ENCODE measurements at regions not wholly inside any gene's neighbourhood (a gene's known extent, or its start where the extent isn't known, plus 50 kb on each side); places are given as distances from the start of the nearest gene placed in this dataset.

DNA sequence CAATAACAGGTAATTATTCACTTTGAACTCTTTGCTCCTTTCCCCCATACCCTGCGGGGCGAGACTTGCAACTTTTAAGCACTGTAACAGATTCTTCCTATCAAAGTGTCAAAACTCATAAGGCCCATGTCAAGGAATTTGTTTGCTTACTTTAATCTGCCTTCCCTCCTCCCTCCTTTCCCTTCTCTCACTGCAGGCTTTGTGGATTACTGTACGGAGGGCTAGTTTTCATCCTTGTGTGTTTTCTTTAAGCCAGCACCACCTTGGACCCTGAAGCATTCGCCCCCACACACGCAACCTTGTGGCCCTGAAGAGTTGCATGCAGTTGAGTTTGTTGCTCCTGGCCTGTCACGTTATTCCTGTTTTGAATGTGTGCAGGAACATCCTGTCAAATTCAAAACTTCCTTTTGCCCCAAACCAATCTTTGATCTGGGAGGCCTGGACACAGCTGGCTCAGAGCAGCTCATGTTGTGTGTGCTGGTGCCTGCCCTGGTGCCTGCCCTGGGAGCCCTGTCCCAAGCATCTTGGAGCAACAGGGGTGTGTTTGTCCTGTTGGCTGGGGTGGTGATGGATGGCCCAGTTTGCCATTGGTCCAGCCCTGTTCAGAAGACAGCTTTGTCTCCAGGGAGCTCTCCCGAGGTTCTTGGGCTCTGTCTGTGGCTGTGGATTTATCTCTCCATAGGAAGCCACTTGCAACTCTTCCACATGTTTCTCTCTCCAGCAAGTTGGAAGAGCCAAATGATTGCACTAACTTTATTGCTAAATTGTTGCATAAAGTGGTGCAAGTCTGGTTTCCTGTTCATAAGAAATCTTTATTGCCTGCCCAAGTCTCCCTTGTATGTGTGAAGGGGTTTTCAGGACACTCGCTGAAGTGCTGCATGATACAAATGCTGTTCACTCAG lies 199.6 kb downstream of the VAPA start:
- H3K4me3 Mint-ChIP-seq (ENCODE audit: low read depth), result no peak overlapping the region
- no peaks in the 10 kb centered on the region for H3K36me3 Mint-ChIP-seq (ENCODE audit: insufficient read depth)
- H3K27me3 Mint-ChIP-seq, result no peaks in the 10 kb centered on the region
- peaks cover 9% of the 10 kb centered on the region for H3K9me3 Mint-ChIP-seq (ENCODE audit: low read depth)
- H3K27ac Mint-ChIP-seq, result peak overlapping the region; percentile 53
- peaks cover 6% of the 10 kb centered on the region for H3K4me1 Mint-ChIP-seq (ENCODE audit: low read depth)
- TF ChIP-seq, protein P1, sequence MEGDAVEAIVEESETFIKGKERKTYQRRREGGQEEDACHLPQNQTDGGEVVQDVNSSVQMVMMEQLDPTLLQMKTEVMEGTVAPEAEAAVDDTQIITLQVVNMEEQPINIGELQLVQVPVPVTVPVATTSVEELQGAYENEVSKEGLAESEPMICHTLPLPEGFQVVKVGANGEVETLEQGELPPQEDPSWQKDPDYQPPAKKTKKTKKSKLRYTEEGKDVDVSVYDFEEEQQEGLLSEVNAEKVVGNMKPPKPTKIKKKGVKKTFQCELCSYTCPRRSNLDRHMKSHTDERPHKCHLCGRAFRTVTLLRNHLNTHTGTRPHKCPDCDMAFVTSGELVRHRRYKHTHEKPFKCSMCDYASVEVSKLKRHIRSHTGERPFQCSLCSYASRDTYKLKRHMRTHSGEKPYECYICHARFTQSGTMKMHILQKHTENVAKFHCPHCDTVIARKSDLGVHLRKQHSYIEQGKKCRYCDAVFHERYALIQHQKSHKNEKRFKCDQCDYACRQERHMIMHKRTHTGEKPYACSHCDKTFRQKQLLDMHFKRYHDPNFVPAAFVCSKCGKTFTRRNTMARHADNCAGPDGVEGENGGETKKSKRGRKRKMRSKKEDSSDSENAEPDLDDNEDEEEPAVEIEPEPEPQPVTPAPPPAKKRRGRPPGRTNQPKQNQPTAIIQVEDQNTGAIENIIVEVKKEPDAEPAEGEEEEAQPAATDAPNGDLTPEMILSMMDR (IDR thresholded peaks at IDR 0.05; ENCODE audit: unreplicated experiment), result no peak
- DNase-seq (ENCODE audit: low spot score, unreplicated experiment), result no peak

DNA sequence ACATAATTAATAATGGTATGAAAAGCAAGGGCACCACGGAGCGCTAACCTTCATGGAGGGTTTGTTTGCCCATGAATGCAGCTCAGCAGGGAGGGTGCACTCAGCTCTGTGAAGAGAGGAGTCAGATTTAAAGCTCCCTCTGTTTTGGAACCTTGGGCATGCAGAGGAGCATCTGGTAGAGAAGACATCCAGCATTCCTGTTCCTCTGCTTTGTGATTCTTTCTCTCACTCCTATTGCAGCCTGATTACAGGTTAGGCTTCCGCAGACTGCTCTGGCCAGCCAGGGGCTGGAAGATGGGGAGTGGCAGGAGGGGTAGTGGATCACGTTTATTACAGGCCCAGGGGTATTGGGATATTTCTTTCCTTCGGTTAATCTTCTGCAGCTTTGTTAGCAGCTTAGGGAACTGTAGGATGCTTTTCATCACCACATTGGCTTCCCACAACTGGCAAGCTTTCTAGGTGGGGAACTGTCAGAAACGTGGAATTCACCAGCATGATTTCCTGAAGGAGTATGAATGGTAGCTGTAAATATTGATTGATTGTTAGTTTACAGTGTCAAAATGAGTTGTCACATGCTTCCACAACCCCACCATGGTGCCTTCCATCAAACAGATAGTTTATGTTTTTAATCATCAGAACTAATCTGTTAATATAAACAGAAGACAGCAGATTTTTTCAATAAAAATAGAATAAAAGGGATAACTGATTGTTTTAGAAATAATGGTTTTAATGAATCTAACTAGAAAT lies 201.1 kb downstream of the VAPA start:
- Mint-ChIP-seq H3K4me1 (ENCODE audit: low read depth) (peaks cover 6% of the 10 kb centered on the region), H3K36me3 (ENCODE audit: insufficient read depth) (peaks cover 2% of the 10 kb centered on the region), H3K4me3 (ENCODE audit: low read depth) (no peak overlapping the region), H3K27ac (no peak overlapping the region), H3K27me3 (no peaks in the 10 kb centered on the region), H3K9me3 (ENCODE audit: low read depth) (peaks cover 6% of the 10 kb centered on the region)
- DNase-seq (ENCODE audit: low spot score, unreplicated experiment), result no peak
- TF ChIP-seq, protein P1 (IDR thresholded peaks at IDR 0.05; ENCODE audit: unreplicated experiment), result no peak

DNA sequence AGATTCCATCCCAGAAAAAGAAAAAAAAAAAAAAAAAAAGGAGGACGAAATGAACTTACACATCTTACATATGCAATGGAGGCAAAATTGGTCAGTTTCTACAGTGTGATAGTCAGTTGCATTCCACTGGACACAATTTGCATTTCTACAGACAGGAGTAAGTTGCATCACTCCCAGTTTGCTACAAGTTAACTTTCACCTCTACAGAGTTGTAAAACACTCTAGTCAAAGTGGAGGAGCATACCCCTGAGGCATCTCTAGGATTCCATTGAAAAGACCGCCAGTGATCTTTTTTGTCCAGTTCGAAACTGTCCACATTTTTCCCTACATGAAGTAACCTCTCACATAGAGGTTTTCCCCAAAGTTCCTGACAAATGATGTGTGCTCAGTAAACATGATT lies 202.8 kb downstream of the VAPA start:
- Mint-ChIP-seq H3K36me3 (ENCODE audit: insufficient read depth) (peaks cover 3% of the 10 kb centered on the region), H3K27ac (no peak overlapping the region), H3K4me3 (ENCODE audit: low read depth) (no peak overlapping the region), H3K9me3 (ENCODE audit: low read depth) (peaks cover 4% of the 10 kb centered on the region), H3K4me1 (ENCODE audit: low read depth) (peaks cover 12% of the 10 kb centered on the region), H3K27me3 (no peaks in the 10 kb centered on the region)
- TF ChIP-seq, protein P1 (IDR thresholded peaks at IDR 0.05; ENCODE audit: unreplicated experiment), result no peak
- no peak for DNase-seq (ENCODE audit: low spot score, unreplicated experiment)

DNA sequence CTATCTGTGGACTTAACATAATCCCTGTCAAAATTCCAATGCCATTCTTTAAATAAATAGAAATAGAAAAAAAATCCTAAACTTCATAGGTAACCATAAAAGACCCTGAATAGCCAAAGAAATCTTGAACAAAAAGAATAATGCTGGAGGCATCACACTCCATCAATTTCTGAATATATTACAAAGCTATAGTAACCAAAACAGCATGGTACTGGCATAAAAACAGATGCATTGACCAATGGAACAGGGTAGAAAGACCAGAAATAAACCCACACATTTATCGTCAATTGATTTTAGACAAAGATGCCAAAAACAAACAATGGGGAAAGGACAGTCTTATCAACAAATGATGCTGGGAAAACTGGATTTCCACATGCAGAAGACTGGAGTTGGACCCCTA lies 205.7 kb downstream of the VAPA start:
- Mint-ChIP-seq H3K4me3 (ENCODE audit: low read depth) (no peak overlapping the region), H3K9me3 (ENCODE audit: low read depth) (peaks cover 4% of the 10 kb centered on the region), H3K36me3 (ENCODE audit: insufficient read depth) (peaks cover 3% of the 10 kb centered on the region), H3K27ac (no peak overlapping the region), H3K27me3 (no peaks in the 10 kb centered on the region), H3K4me1 (ENCODE audit: low read depth) (peaks cover 21% of the 10 kb centered on the region)
- TF ChIP-seq, protein P1 (IDR thresholded peaks at IDR 0.05; ENCODE audit: unreplicated experiment), result no peak
- no peak for DNase-seq (ENCODE audit: low spot score, unreplicated experiment)

DNA sequence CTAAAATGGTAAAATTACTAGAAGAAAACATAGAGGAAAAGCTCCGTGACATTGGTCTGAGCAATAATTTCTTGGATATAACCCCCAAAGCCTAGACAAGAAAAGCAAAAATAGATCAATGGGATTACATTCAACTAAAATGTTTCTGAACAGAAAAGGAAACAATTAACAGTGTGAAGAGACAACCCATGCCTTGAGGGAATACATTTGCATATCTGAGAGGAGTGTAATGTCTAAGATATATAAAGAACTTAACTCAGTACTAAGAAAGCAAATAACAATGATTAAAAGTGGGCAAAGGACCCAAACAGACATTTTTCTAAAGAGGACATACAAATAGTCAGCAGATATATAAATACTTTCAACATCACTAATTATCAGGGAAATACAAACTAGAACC lies 206.2 kb downstream of the VAPA start:
- H3K36me3 Mint-ChIP-seq (ENCODE audit: insufficient read depth), result peaks cover 3% of the 10 kb centered on the region
- DNase-seq (ENCODE audit: low spot score, unreplicated experiment), result no peak
- no peak overlapping the region for H3K27ac Mint-ChIP-seq
- peaks cover 22% of the 10 kb centered on the region for H3K4me1 Mint-ChIP-seq (ENCODE audit: low read depth)
- peaks cover 4% of the 10 kb centered on the region for H3K9me3 Mint-ChIP-seq (ENCODE audit: low read depth)
- no peaks in the 10 kb centered on the region for H3K27me3 Mint-ChIP-seq
- H3K4me3 Mint-ChIP-seq (ENCODE audit: low read depth), result no peak overlapping the region
- TF ChIP-seq, protein P1 (IDR thresholded peaks at IDR 0.05; ENCODE audit: unreplicated experiment), result no peak

All from progenitor cell of endocrine pancreas (in vitro differentiated cells).